ENCODE measurements at regions not wholly inside any gene's neighbourhood (a gene's known extent, or its start where the extent isn't known, plus 50 kb on each side); places are given as distances from the start of the nearest gene placed in this dataset.

DNA sequence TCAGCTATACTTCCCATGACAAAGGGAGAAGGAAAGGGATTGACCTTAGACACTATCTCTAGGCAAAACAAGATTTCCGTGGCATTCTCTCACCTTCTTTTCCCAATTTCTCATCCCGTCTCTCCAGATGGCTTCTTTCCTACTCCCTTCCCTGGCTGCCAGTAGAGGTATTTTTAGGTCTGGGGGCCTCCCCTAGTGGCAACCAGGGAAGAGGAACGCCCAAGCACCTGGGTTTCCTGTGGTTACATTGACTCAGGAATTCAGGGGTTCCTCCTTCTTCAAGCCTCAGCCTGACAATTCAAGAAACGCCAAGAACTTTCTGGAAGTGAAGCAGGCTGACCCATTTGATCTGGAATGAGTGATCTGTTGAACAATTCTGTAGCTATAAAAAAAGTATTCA is 111.5 kb upstream of the OSMR start:
- no peak overlapping the region for H3K4me3 ChIP-seq
- intact Hi-C loops (cut with DNase I) = no loop called here
- TF ChIP-seq, protein P1, sequence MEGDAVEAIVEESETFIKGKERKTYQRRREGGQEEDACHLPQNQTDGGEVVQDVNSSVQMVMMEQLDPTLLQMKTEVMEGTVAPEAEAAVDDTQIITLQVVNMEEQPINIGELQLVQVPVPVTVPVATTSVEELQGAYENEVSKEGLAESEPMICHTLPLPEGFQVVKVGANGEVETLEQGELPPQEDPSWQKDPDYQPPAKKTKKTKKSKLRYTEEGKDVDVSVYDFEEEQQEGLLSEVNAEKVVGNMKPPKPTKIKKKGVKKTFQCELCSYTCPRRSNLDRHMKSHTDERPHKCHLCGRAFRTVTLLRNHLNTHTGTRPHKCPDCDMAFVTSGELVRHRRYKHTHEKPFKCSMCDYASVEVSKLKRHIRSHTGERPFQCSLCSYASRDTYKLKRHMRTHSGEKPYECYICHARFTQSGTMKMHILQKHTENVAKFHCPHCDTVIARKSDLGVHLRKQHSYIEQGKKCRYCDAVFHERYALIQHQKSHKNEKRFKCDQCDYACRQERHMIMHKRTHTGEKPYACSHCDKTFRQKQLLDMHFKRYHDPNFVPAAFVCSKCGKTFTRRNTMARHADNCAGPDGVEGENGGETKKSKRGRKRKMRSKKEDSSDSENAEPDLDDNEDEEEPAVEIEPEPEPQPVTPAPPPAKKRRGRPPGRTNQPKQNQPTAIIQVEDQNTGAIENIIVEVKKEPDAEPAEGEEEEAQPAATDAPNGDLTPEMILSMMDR (IDR thresholded peaks at IDR 0.05) = no peak
- no peak overlapping the region for H3K9ac ChIP-seq (ENCODE audit: low read depth in 2 of 2, low read length in 2 of 2)
- no peaks in the 10 kb centered on the region for H3K27me3 ChIP-seq
- no peaks in the 10 kb centered on the region for H3K36me3 ChIP-seq
- no peaks in the 10 kb centered on the region for H3K4me1 ChIP-seq
- H3K27ac ChIP-seq = no peak overlapping the region
- DNase-seq = no peak
- H3K9me3 ChIP-seq = no peaks in the 10 kb centered on the region

DNA sequence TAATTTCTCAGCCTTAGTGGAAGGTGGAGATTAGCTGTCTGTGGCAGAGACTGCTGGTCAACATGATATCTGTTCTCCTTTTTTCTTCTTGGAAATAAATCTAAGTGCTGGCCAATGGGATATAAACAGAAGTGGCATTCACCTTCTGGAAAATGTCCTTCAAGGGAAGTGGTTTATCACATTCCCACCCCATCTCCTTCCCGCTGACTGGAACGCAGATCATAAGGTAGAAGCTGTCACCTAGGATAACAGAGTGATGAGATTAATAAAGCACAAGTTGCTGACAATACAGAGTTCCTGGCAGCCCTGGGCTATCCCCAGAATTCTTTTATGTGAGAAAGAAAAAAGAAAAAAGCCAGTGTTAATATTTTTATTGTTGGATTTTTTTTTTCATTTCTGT is 109.7 kb upstream of the OSMR start:
- no peak overlapping the region for H3K9ac ChIP-seq (ENCODE audit: low read depth in 2 of 2, low read length in 2 of 2)
- H3K27ac ChIP-seq = no peak overlapping the region
- no peaks in the 10 kb centered on the region for H3K4me1 ChIP-seq
- H3K4me3 ChIP-seq = no peak overlapping the region
- intact Hi-C loops (cut with DNase I) = no loop called here
- DNase-seq = no peak
- H3K36me3 ChIP-seq = no peaks in the 10 kb centered on the region
- no peaks in the 10 kb centered on the region for H3K9me3 ChIP-seq
- H3K27me3 ChIP-seq = no peaks in the 10 kb centered on the region
- TF ChIP-seq, protein P1 (IDR thresholded peaks at IDR 0.05) = no peak

DNA sequence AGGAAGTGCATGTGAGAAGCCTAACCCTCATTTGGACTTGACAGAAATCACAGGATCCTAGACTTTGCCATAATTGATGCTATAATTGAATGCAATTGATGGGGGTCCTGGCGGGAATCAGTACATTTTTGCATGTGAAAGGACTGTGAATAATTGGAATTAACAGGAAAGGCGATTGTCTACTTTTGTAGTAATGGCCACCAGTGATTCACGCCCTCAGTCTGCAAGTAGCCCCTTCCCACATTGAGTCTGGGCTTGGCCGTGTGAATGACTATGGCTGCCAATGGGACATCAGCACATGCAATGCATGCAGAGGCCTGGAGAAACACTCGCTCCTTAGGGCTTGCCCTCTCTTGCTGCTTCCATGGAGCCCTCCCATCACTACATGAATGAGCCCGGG is 107.8 kb upstream of the OSMR start:
- no peaks in the 10 kb centered on the region for H3K4me1 ChIP-seq
- no peak overlapping the region for H3K4me3 ChIP-seq
- TF ChIP-seq, protein P1 (IDR thresholded peaks at IDR 0.05) = no peak
- H3K9ac ChIP-seq (ENCODE audit: low read depth in 2 of 2, low read length in 2 of 2) = no peak overlapping the region
- no peaks in the 10 kb centered on the region for H3K27me3 ChIP-seq
- no peak overlapping the region for H3K27ac ChIP-seq
- no peaks in the 10 kb centered on the region for H3K9me3 ChIP-seq
- H3K36me3 ChIP-seq = no peaks in the 10 kb centered on the region
- DNase-seq = no peak
- intact Hi-C loops (cut with DNase I) = no loop called here

DNA sequence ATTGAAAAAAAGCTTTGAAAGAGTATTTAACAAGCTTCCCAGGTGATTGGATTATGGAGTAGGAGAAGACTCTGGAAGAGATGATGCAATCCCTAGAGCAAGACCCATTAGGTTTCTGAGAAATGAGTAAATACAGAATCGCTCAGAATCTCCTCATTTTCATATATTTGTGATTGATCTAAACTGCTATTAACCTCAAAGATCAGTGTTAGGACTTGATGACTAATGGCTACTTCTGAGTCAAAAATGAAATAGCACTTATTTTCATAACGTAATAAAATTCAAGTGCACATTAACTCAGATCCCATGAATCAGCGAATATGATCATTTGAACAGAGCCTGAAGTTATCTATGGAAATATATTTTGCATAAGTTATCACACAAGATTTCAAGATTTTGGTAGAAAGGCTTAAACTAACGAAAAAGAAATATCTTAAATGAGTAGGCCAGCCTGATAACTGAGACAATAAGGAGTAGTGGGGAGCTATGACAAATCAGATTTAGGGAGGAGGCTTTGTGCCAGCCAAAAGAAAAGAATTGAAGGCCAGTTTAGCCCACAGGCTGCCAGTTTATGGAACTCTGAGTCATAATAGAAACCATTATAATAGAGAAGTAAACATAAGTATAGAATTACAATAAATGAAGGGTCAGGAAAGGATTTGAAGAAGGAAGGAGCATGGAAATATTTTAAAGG is 106.7 kb upstream of the OSMR start:
- no peak for DNase-seq
- no peaks in the 10 kb centered on the region for H3K4me1 ChIP-seq
- H3K4me3 ChIP-seq = no peak overlapping the region
- H3K27me3 ChIP-seq = no peaks in the 10 kb centered on the region
- TF ChIP-seq, protein P1 (IDR thresholded peaks at IDR 0.05) = no peak
- H3K36me3 ChIP-seq = no peaks in the 10 kb centered on the region
- no peaks in the 10 kb centered on the region for H3K9me3 ChIP-seq
- no peak overlapping the region for H3K9ac ChIP-seq (ENCODE audit: low read depth in 2 of 2, low read length in 2 of 2)
- no peak overlapping the region for H3K27ac ChIP-seq
- intact Hi-C loops (cut with DNase I) = no loop called here

DNA sequence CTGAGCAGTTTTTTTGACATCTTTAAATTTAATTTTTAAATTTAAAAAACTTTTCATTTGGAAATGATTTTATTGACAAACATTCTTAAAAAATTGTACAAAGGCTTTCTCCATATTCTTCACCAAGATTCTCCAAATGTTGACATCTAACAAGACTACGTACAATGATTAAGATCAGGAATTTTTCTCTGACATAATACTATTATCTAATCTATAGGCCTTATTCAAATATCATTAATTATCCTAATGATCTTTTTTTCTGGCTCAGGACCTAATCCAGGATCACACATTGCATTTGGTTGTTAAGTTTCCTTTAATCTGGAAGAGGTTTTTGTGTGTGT is 106.1 kb upstream of the OSMR start:
- intact Hi-C loops (cut with DNase I) = no loop called here
- DNase-seq = no peak
- Histone ChIP-seq H3K9me3 (no peaks in the 10 kb centered on the region), H3K4me1 (no peaks in the 10 kb centered on the region), H3K9ac (ENCODE audit: low read depth in 2 of 2, low read length in 2 of 2) (no peak overlapping the region), H3K4me3 (no peak overlapping the region), H3K27ac (no peak overlapping the region), H3K36me3 (no peaks in the 10 kb centered on the region), H3K27me3 (no peaks in the 10 kb centered on the region)
- TF ChIP-seq, protein P1 (IDR thresholded peaks at IDR 0.05) = no peak

Data from colonic mucosa (tissue), 4 donors.